ENCODE measurements at regions not wholly inside any gene's neighbourhood (a gene's known extent, or its start where the extent isn't known, plus 50 kb on each side); places are given as distances from the start of the nearest gene placed in this dataset.

GRCh38 chr4:27233531-27233930 lies 372.9 kb downstream of the STIM2 start:
- H3K9me3 ChIP-seq, result no peaks in the 10 kb centered on the region
- H3K4me3 ChIP-seq, result no peak overlapping the region
- TF ChIP-seq JUN (IDR thresholded peaks at IDR 0.05) (no peak), RNF2 (IDR thresholded peaks at IDR 0.05; ENCODE audit: borderline replicate concordance, low read depth) (no peak), BCL3 (IDR thresholded peaks at IDR 0.05) (no peak), POLR2AphosphoS2 (conservative IDR thresholded peaks at IDR 0.05; ENCODE audit: low read length) (no peak), HDAC2 (IDR thresholded peaks at IDR 0.05) (no peak), FOXS1 (CRISPR knock-in tag; IDR thresholded peaks at IDR 0.05) (no peak), ATOH8 (CRISPR knock-in tag; IDR thresholded peaks at IDR 0.05; ENCODE audit: low read depth) (no peak), ZNF302 (CRISPR knock-in tag; IDR thresholded peaks at IDR 0.05) (no peak), REST (IDR thresholded peaks at IDR 0.05) (no peak), KDM1A (IDR thresholded peaks at IDR 0.05; ENCODE audit: low read depth) (no peak)
- TF ChIP-seq, protein P1, sequence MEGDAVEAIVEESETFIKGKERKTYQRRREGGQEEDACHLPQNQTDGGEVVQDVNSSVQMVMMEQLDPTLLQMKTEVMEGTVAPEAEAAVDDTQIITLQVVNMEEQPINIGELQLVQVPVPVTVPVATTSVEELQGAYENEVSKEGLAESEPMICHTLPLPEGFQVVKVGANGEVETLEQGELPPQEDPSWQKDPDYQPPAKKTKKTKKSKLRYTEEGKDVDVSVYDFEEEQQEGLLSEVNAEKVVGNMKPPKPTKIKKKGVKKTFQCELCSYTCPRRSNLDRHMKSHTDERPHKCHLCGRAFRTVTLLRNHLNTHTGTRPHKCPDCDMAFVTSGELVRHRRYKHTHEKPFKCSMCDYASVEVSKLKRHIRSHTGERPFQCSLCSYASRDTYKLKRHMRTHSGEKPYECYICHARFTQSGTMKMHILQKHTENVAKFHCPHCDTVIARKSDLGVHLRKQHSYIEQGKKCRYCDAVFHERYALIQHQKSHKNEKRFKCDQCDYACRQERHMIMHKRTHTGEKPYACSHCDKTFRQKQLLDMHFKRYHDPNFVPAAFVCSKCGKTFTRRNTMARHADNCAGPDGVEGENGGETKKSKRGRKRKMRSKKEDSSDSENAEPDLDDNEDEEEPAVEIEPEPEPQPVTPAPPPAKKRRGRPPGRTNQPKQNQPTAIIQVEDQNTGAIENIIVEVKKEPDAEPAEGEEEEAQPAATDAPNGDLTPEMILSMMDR (IDR thresholded peaks at IDR 0.05), result no peak
- 5% methylated on average over 3 of the region's 3 CpGs for WGBS (ENCODE audit: missing lambda C conversion rate)
- H3K4me1 ChIP-seq, result no peaks in the 10 kb centered on the region
- ATAC-seq, result no peak
- no peak for FAIRE-seq
- H3K4me2 ChIP-seq, result no peak overlapping the region
- CTCF ChIA-PET, result no interaction called here
- no peak for DNase-seq (ENCODE audit: low read depth in 1 of 2, low spot score in 1 of 2)
- no peak overlapping the region for H3K27ac ChIP-seq
- POLR2A ChIA-PET, result no interaction called here

DNA sequence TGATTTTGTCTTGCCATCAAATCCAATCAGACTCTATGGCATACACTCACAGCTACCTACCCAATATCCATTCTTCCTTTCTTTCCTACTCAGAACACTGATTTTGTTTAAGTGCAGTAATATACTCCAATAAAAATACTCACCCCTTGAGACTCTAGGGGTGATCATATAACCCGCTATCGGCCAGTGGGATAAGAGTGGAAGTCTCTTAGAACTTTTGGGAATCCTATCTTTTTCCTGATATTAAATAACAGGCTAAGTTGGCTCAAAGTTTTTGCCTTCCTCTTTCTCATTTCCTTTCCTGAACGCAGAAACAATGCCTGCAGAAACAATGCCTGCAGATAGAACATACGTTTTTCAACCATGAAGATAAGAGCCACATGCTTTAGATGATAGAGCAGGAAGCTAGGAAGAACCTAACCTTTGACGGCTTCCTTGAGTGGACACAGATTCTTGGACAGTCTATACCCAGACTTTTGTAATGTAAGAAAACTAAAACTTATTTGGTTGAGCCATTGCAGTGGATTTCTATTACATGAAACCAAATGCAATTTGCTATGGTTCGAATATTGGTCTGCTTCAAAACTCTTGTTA lies 373.8 kb downstream of the STIM2 start:
- ChIA-PET POLR2A (no interaction called here), CTCF (no interaction called here)
- H3K27ac ChIP-seq, result no peak overlapping the region
- no peaks in the 10 kb centered on the region for H3K4me1 ChIP-seq
- ATAC-seq (no peak), FAIRE-seq (no peak), DNase-seq (ENCODE audit: low read depth in 1 of 2, low spot score in 1 of 2) (no peak)
- no peaks in the 10 kb centered on the region for H3K9me3 ChIP-seq
- H3K4me3 ChIP-seq, result no peak overlapping the region
- 9% methylated on average over 6 of the region's 6 CpGs for WGBS (ENCODE audit: missing lambda C conversion rate)
- H3K4me2 ChIP-seq, result no peak overlapping the region
- no peak for TF ChIP-seq FOSB (CRISPR knock-in tag; IDR thresholded peaks at IDR 0.05)
- no peak for TF ChIP-seq REST (IDR thresholded peaks at IDR 0.05)
- TF ChIP-seq CHD2 (IDR thresholded peaks at IDR 0.05; ENCODE audit: low read length, partially characterized antibody), result no peak
- no peak for TF ChIP-seq ZFP36 (IDR thresholded peaks at IDR 0.05; ENCODE audit: borderline replicate concordance, partially characterized antibody)
- TF ChIP-seq ESRRA (IDR thresholded peaks at IDR 0.05; ENCODE audit: borderline replicate concordance, low read length), result no peak
- TF ChIP-seq, protein P2, sequence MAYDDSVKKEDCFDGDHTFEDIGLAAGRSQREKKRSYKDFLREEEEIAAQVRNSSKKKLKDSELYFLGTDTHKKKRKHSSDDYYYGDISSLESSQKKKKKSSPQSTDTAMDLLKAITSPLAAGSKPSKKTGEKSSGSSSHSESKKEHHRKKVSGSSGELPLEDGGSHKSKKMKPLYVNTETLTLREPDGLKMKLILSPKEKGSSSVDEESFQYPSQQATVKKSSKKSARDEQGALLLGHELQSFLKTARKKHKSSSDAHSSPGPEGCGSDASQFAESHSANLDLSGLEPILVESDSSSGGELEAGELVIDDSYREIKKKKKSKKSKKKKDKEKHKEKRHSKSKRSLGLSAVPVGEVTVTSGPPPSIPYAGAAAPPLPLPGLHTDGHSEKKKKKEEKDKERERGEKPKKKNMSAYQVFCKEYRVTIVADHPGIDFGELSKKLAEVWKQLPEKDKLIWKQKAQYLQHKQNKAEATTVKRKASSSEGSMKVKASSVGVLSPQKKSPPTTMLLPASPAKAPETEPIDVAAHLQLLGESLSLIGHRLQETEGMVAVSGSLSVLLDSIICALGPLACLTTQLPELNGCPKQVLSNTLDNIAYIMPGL (CRISPR knock-in tag; IDR thresholded peaks at IDR 0.05; ENCODE audit: borderline replicate concordance), result no peak
- no peak for TF ChIP-seq RNF2 (IDR thresholded peaks at IDR 0.05; ENCODE audit: borderline replicate concordance, low read depth)
- TF ChIP-seq ZSCAN20 (CRISPR knock-in tag; IDR thresholded peaks at IDR 0.05), result no peak
- TF ChIP-seq ZNF302 (CRISPR knock-in tag; IDR thresholded peaks at IDR 0.05), result no peak
- TF ChIP-seq, protein P3, sequence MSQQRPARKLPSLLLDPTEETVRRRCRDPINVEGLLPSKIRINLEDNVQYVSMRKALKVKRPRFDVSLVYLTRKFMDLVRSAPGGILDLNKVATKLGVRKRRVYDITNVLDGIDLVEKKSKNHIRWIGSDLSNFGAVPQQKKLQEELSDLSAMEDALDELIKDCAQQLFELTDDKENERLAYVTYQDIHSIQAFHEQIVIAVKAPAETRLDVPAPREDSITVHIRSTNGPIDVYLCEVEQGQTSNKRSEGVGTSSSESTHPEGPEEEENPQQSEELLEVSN (IDR thresholded peaks at IDR 0.05; ENCODE audit: borderline replicate concordance, low read depth), result no peak
- TF ChIP-seq HDAC2 (IDR thresholded peaks at IDR 0.05), result no peak
- no peak for TF ChIP-seq CHD4 (IDR thresholded peaks at IDR 0.05; ENCODE audit: borderline replicate concordance)
- TF ChIP-seq NPAS2 (CRISPR knock-in tag; IDR thresholded peaks at IDR 0.05; ENCODE audit: borderline replicate concordance), result no peak
- TF ChIP-seq KDM5A (IDR thresholded peaks at IDR 0.05), result no peak
- no peak for TF ChIP-seq MAFK (IDR thresholded peaks at IDR 0.05; ENCODE audit: partially characterized antibody)
